D721Med (cell line): ENCODE measurements at regions not wholly inside any gene's neighbourhood (a gene's known extent, or its start where the extent isn't known, plus 50 kb on each side); places are given as distances from the start of the nearest gene placed in this dataset.

Source experiments
- DNase-seq: peaks from one replicate; pipeline ENCODE4 v3.0.0; 2011; ENCODE audit warnings: low spot score; ENCODE audit not compliant: insufficient read length
- FAIRE-seq: peaks from 2 replicates; lab custom pipeline; 2011; peaks lifted over from hg19 to GRCh38; lab: Jason Lieb, UNC
- CTCF ChIP-seq: IDR thresholded peaks from 2 replicates; pipeline ENCODE4 v1.5.1; 2012; ENCODE audit warnings: mild to moderate bottlenecking, control low read depth; ENCODE audit not compliant: insufficient read depth; ENCODE audit errors: missing control alignments

GRCh38 chr7:130943981-130944380 lies 210.0 kb upstream of the KLF14 start:
- DNase-seq (no peak), FAIRE-seq (peak; percentile 56)
- TF ChIP-seq CTCF = no peak

GRCh38 chr7:130944997-130945396 lies 211.0 kb upstream of the KLF14 start:
- TF ChIP-seq CTCF = no peak
- no peak for DNase-seq
- no peak for FAIRE-seq

GRCh38 chr7:130945411-130945811 lies 211.4 kb upstream of the KLF14 start:
- no peak for DNase-seq
- no peak for FAIRE-seq
- no peak for TF ChIP-seq CTCF

- TF ChIP-seq CTCF = no peak
- DNase-seq (no peak), FAIRE-seq (no peak)
Observed at GRCh38 chr7:130946114-130946513, 212.1 kb upstream of the KLF14 start.

GRCh38 chr7:130947792-130948580 lies 214.0 kb upstream of the KLF14 start:
- no peak for DNase-seq
- TF ChIP-seq CTCF = no peak
- no peak for FAIRE-seq

- TF ChIP-seq CTCF = no peak
- FAIRE-seq (no peak), DNase-seq (no peak)
Observed at GRCh38 chr7:130948822-130949221, 214.8 kb upstream of the KLF14 start.

GRCh38 chr7:130949550-130949949 lies 215.5 kb upstream of the KLF14 start:
- no peak for TF ChIP-seq CTCF
- FAIRE-seq (no peak), DNase-seq (no peak)
